ENCODE measurements at regions not wholly inside any gene's neighbourhood (a gene's known extent, or its start where the extent isn't known, plus 50 kb on each side); places are given as distances from the start of the nearest gene placed in this dataset.

- TF ChIP-seq CTCF (IDR thresholded peaks at IDR 0.05) = no peak
- no peak for TF ChIP-seq POLR2A (IDR thresholded peaks at IDR 0.05)
These were observed 190.8 kb upstream of the NLRP1 start for GRCh38 chr17:5775098-5775497.
